Transverse colon (tissue), 4 donors: ENCODE measurements at regions not wholly inside any gene's neighbourhood (a gene's known extent, or its start where the extent isn't known, plus 50 kb on each side); places are given as distances from the start of the nearest gene placed in this dataset.

Source experiments
- DNase-seq: peaks from one replicate; pipeline ENCODE4 v3.0.0-alpha.2; 2019
- H3K27ac ChIP-seq, 4 donors: fragments of 200-600 bp; sonication (generic); 2 replicates each; pipeline ENCODE4 v1.5.1; 2016 to 2018; ENCODE audit warnings: inconsistent platforms in 4 of 4
- H3K27me3 ChIP-seq: fragments of 200-600 bp; sonication (generic); 2 replicates; pipeline ENCODE4 v1.5.1; 2017; ENCODE audit warnings: inconsistent platforms
- H3K36me3 ChIP-seq, 4 donors: fragments of 200-600 bp; sonication (generic); 2 replicates each; pipeline ENCODE4 v1.5.1; 2017 to 2019; ENCODE audit warnings: inconsistent platforms in 4 of 4
- H3K4me1 ChIP-seq, 4 donors: fragments of 200-600 bp; sonication (generic); 2 replicates each; pipeline ENCODE4 v1.5.1; 2017 to 2020; ENCODE audit warnings: inconsistent platforms in 4 of 4
- H3K4me3 ChIP-seq, 4 donors: fragments of 200-600 bp; sonication (generic); 1 replicate in 1 of 4; 2 replicates in 3 of 4; pipeline versions ENCODE4 v1.5.1 to v1.6.1; 2017 to 2019; ENCODE audit warnings: inconsistent platforms in 4 of 4
- H3K9me3 ChIP-seq, 2 donors: fragments of 200-600 bp; sonication (generic); 2 replicates each; pipeline ENCODE4 v1.5.1; 2017 to 2019; ENCODE audit warnings: inconsistent platforms in 2 of 2
- EP300 ChIP-seq: sonication (generic); formaldehyde crosslinking; IDR thresholded peaks from one replicate; pipeline ENCODE4 v1.6.1; 2017; ENCODE audit warnings: antibody characterized with exemption, low read depth
- POLR2A ChIP-seq: fragments of 450-650 bp; IDR thresholded peaks from one replicate; pipeline ENCODE4 v1.6.1; 2016; ENCODE audit warnings: antibody characterized with exemption, mild to moderate bottlenecking, moderate library complexity
- POLR2AphosphoS5 ChIP-seq, 3 donors: sonication (generic); formaldehyde crosslinking; IDR thresholded peaks; one replicate each; pipeline ENCODE4 v1.6.1; 2016; ENCODE audit warnings: antibody characterized with exemption in 3 of 3
- WGBS, 2 donors: methylation state at CpG; one replicate each; pipeline ENCODE4 v1.1.5; 2018; ENCODE audit warnings: low coverage in 1 of 2; 5-methylcytosine and 5-hydroxymethylcytosine counted together
- in situ Hi-C, 4 donors: fragments of 200-750 bp; cut with MboI; loops; one replicate each; pipeline versions ENCODE4 v1.15.0 to v1.15.1; 2017; ENCODE audit warnings: low sequenced_read_pairs in 3 of 4, low pct_ligation_motif_present in 1 of 4, low pct_unique_long_range_greater_than_20kb in 1 of 4
- intact Hi-C: fragments of 100-400 bp; cut with DNase I; formaldehyde crosslinking; loops from one replicate; pipeline ENCODE4 v1.15.1; 2023; ENCODE audit warnings: low total_unique reads
- TF ChIP-seq, protein P1 (sequence below), 5 experiments: fragments of 200-600 bp in 3 of 5; fragments of 450-650 bp in 2 of 5; sonication (generic) in 3 of 5; IDR thresholded peaks; 1 replicate in 2 of 5; 2 replicates in 3 of 5; pipeline ENCODE4 v1.5.1; 2016 to 2017; ENCODE audit warnings: antibody characterized with exemption in 5 of 5, inconsistent platforms in 3 of 5, mild to moderate bottlenecking in 2 of 5, moderate library complexity in 1 of 5

DNA sequence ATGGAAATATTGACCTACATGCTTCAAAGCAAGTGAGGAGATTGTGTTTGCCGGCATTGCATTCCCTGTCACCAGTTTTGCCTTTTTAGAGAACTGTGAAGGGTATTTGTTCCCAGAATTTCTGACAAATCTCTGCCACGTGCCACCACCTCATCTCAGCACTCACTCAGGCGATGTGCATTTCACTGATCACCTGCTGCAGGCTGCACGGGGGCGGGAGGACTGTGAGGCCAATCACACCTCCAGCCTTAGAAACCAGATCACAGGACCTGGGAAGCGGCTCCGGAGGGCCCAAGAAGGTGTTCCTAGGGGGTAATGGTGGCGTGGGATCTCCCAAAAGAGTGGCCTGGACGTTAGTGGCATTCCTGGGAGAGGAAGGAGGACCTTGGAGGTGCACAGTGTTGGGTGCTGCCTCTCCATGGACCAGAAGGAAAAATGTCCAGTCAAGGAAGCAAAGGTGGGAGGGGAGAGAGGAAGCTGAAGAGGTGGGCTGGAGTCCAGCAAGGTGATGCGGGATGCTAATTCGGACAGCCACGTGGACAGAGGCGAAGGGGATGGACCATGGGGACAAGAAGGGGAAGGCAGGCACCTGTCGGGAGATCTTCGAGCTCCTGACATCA lies 63.6 kb upstream of the OLFM1 start:
- Histone ChIP-seq H3K9me3 (no peaks in the 10 kb centered on the region), H3K27me3 (no peaks in the 10 kb centered on the region), H3K4me3 (no peak overlapping the region), H3K27ac (no peak overlapping the region), H3K36me3 (no peaks in the 10 kb centered on the region), H3K4me1 (no peaks in the 10 kb centered on the region)
- WGBS, 2 donors, result 72 to 74% methylated on average over 6 to 15 of the region's 15 CpGs
- intact Hi-C loops, result no loop called here
- in situ Hi-C loops, result no loop called here
- no peak for DNase-seq
- TF ChIP-seq, protein P1, sequence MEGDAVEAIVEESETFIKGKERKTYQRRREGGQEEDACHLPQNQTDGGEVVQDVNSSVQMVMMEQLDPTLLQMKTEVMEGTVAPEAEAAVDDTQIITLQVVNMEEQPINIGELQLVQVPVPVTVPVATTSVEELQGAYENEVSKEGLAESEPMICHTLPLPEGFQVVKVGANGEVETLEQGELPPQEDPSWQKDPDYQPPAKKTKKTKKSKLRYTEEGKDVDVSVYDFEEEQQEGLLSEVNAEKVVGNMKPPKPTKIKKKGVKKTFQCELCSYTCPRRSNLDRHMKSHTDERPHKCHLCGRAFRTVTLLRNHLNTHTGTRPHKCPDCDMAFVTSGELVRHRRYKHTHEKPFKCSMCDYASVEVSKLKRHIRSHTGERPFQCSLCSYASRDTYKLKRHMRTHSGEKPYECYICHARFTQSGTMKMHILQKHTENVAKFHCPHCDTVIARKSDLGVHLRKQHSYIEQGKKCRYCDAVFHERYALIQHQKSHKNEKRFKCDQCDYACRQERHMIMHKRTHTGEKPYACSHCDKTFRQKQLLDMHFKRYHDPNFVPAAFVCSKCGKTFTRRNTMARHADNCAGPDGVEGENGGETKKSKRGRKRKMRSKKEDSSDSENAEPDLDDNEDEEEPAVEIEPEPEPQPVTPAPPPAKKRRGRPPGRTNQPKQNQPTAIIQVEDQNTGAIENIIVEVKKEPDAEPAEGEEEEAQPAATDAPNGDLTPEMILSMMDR (IDR thresholded peaks at IDR 0.05), result no peak
- TF ChIP-seq POLR2A (no peak), EP300 (no peak), POLR2AphosphoS5 (IDR thresholded peaks at IDR 0.05) (no peak)

DNA sequence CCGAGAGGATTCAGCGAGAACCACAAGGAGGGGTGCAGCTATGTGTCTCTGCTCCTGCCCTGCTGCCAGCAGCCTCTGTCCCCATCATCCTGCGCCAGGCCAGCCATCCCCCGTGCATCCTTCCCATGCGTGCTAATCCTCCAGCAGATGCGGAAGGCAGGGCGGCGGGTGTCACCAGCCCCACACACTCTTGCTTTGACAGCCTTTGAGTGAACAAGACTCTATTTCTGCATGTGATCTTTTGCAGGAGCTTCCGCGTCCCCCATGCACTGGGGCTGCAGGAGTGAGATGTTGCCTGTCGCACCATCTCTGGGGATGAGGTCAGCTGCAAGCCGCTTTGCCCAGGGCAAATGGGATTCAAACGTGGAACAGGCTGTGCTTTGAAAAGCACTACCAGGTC lies 58.0 kb upstream of the OLFM1 start:
- Histone ChIP-seq H3K9me3 (no peaks in the 10 kb centered on the region), H3K4me3 (no peak overlapping the region), H3K27ac (no peak overlapping the region), H3K27me3 (peaks cover 18% of the 10 kb centered on the region), H3K36me3 (no peaks in the 10 kb centered on the region), H3K4me1 (no peaks in the 10 kb centered on the region)
- WGBS, 2 donors, result 82% methylated on average over 13 of the region's 13 CpGs; no CpG with 5 or more reads in 1 of the 2 donors
- intact Hi-C loops, result no loop called here
- TF ChIP-seq POLR2AphosphoS5 (IDR thresholded peaks at IDR 0.05), result no peak
- TF ChIP-seq EP300, result no peak
- no peak for TF ChIP-seq POLR2A
- TF ChIP-seq, protein P1 (IDR thresholded peaks at IDR 0.05), result no peak
- no peak for DNase-seq
- in situ Hi-C loops, result no loop called here

DNA sequence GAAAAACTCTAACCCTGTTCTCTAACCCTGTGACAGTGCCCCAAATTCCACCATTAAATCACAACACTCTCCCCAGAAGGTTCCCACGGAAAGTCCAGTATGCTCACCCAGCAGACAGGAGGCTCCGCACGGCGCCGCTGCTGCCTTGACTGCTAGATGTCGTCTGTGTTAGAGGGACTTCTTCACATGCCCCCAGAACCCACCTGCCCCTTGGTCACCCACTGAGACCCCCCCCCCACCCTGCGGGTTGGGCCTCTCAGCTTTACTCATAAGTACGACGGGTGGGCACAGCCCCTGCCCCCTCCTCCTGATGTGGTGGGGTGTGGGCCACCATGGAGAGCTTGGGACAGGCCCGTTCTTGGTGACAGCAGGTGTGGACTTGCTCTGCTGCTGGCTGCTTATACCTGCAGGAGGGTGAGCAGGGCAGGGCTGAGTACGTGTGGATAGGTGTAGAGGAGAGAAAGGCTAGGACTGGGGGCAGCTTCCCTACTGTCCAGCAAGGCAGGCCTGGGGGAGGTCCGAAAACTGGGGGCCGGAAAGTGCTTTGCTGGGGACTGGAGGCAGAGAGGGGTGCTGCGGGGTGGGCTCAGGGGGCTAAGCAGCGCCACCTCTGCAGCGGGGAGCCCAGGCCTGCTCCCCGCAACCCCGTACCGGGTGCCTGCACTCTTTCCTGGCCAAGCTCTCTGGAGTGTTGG lies 57.5 kb upstream of the OLFM1 start:
- Histone ChIP-seq H3K4me3 (no peak overlapping the region), H3K9me3 (no peaks in the 10 kb centered on the region), H3K27ac (no peak overlapping the region), H3K27me3 (peaks cover 18% of the 10 kb centered on the region), H3K36me3 (no peaks in the 10 kb centered on the region), H3K4me1 (no peaks in the 10 kb centered on the region)
- no peak for DNase-seq
- TF ChIP-seq, protein P1 (IDR thresholded peaks at IDR 0.05), result no peak
- no peak for TF ChIP-seq POLR2A
- TF ChIP-seq EP300, result no peak
- TF ChIP-seq POLR2AphosphoS5 (IDR thresholded peaks at IDR 0.05), result no peak
- 68 to 83% methylated on average over 3 to 19 of the region's 19 CpGs for WGBS, 2 donors
- intact Hi-C loops (no loop called here), in situ Hi-C loops (no loop called here)

DNA sequence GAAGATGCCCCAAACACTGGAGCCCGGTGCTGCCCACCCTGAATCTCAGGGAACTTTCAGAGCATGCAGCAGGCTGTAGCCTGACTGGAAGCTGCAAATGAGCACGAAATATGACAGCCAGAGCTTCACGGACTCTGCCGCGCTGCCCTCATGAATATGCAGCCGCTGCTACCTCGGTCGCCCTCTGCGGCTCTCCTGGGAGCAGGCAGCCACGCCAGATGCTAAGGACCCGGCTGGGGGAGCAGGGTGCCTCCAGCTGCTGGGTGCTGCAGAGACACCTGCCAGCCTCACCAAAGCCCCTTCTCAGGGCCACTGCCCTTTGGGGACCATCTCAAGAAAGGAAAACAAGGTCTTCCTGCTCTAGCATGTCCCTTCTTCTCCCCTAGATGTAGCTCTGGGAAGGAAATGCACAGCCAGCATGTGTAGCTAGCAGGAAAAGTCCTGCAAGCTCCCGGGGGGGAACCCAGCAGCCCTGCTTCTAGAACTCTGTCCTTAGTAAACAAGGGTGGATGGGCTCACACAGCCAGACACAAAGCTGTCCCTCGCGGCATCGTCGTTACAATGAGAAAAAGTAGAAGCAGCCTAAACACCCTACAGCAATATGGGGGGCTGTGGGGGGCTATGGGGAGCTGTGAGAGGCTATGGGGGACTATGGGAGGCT lies 56.8 kb upstream of the OLFM1 start:
- H3K27me3 ChIP-seq, result peaks cover 18% of the 10 kb centered on the region
- intact Hi-C loops (no loop called here), in situ Hi-C loops (no loop called here)
- H3K4me1 ChIP-seq, result no peaks in the 10 kb centered on the region
- no peaks in the 10 kb centered on the region for H3K9me3 ChIP-seq
- WGBS, 2 donors, result 50 to 62% methylated on average over 2 to 16 of the region's 16 CpGs
- H3K36me3 ChIP-seq, result no peaks in the 10 kb centered on the region
- TF ChIP-seq POLR2A (no peak), POLR2AphosphoS5 (IDR thresholded peaks at IDR 0.05) (no peak), EP300 (no peak)
- TF ChIP-seq, protein P1 (IDR thresholded peaks at IDR 0.05), result no peak
- no peak overlapping the region for H3K4me3 ChIP-seq
- H3K27ac ChIP-seq, result no peak overlapping the region
- DNase-seq, result no peak
